GM12875 (cell line): ENCODE measurements at regions not wholly inside any gene's neighbourhood (a gene's known extent, or its start where the extent isn't known, plus 50 kb on each side); places are given as distances from the start of the nearest gene placed in this dataset.
"Not testable (repeated sequence)": the region's sequence is repeated elsewhere in the genome, so short reads cannot be mapped to it uniquely, and the experiment has no call there.

Experiments used
- H3K4me3 ChIP-seq: one replicate; pipeline ENCODE4 v1.5.1; 2011; ENCODE audit warnings: low read depth, low read length, control low read depth
- CTCF ChIP-seq: IDR thresholded peaks from 2 replicates; pipeline ENCODE4 v1.5.1; 2011; ENCODE audit warnings: low read depth, mild to moderate bottlenecking, control low read depth, inconsistent platforms, low read length, moderate library complexity, borderline replicate concordance; ENCODE audit not compliant: insufficient read depth

GRCh38 chr9:11702548-11702947 is 990.6 kb upstream of the TYRP1 start:
- no peak overlapping the region for H3K4me3 ChIP-seq
- TF ChIP-seq CTCF: no peak

- not testable (repeated sequence) for H3K4me3 ChIP-seq
Observed at GRCh38 chr9:11704198-11704597, 989.0 kb upstream of the TYRP1 start.

GRCh38 chr9:11708899-11709298 is 984.3 kb upstream of the TYRP1 start:
- no peak for TF ChIP-seq CTCF
- H3K4me3 ChIP-seq: no peak overlapping the region

- TF ChIP-seq CTCF: no peak
- no peak overlapping the region for H3K4me3 ChIP-seq
Observed at GRCh38 chr9:11709567-11709966, 983.6 kb upstream of the TYRP1 start.

GRCh38 chr9:11713077-11713476 is 980.1 kb upstream of the TYRP1 start:
- TF ChIP-seq CTCF: no peak
- H3K4me3 ChIP-seq: no peak overlapping the region

GRCh38 chr9:11722957-11723356 is 970.2 kb upstream of the TYRP1 start:
- no peak overlapping the region for H3K4me3 ChIP-seq
- no peak for TF ChIP-seq CTCF

- TF ChIP-seq CTCF: no peak
- no peak overlapping the region for H3K4me3 ChIP-seq
Observed at GRCh38 chr9:11726659-11727058, 966.5 kb upstream of the TYRP1 start.

- TF ChIP-seq CTCF: no peak
- H3K4me3 ChIP-seq: no peak overlapping the region
Observed at GRCh38 chr9:11735391-11735790, 957.8 kb upstream of the TYRP1 start.
